ENCODE measurements at regions not wholly inside any gene's neighbourhood (a gene's known extent, or its start where the extent isn't known, plus 50 kb on each side); places are given as distances from the start of the nearest gene placed in this dataset.

- H3K36me3 Mint-ChIP-seq (ENCODE audit: insufficient read depth) = no peaks in the 10 kb centered on the region
- peaks cover 5% of the 10 kb centered on the region for H3K9me3 Mint-ChIP-seq (ENCODE audit: low read depth)
- no peak for TF ChIP-seq CTCF (IDR thresholded peaks at IDR 0.05; ENCODE audit: unreplicated experiment)
- H3K4me3 Mint-ChIP-seq (ENCODE audit: low read depth) = no peak overlapping the region
- H3K27me3 Mint-ChIP-seq = no peaks in the 10 kb centered on the region
- peaks cover 12% of the 10 kb centered on the region for H3K4me1 Mint-ChIP-seq (ENCODE audit: low read depth)
- no peak for DNase-seq (ENCODE audit: low spot score, unreplicated experiment)
- H3K27ac Mint-ChIP-seq = no peak overlapping the region
These were observed 463.6 kb downstream of the ZWINT start for GRCh38 chr10:55897490-55897921.

GRCh38 chr10:55892276-55892675 lies 468.8 kb downstream of the ZWINT start:
- Mint-ChIP-seq H3K9me3 (ENCODE audit: low read depth) (no peaks in the 10 kb centered on the region), H3K4me1 (ENCODE audit: low read depth) (peaks cover 10% of the 10 kb centered on the region), H3K27ac (no peak overlapping the region), H3K4me3 (ENCODE audit: low read depth) (no peak overlapping the region), H3K36me3 (ENCODE audit: insufficient read depth) (no peaks in the 10 kb centered on the region), H3K27me3 (no peaks in the 10 kb centered on the region)
- TF ChIP-seq CTCF (IDR thresholded peaks at IDR 0.05; ENCODE audit: unreplicated experiment) = no peak
- no peak for DNase-seq (ENCODE audit: low spot score, unreplicated experiment)

- H3K27ac Mint-ChIP-seq = no peak overlapping the region
- TF ChIP-seq CTCF (IDR thresholded peaks at IDR 0.05; ENCODE audit: unreplicated experiment) = no peak
- H3K4me3 Mint-ChIP-seq (ENCODE audit: low read depth) = no peak overlapping the region
- H3K4me1 Mint-ChIP-seq (ENCODE audit: low read depth) = no peaks in the 10 kb centered on the region
- no peaks in the 10 kb centered on the region for H3K27me3 Mint-ChIP-seq
- H3K36me3 Mint-ChIP-seq (ENCODE audit: insufficient read depth) = no peaks in the 10 kb centered on the region
- DNase-seq (ENCODE audit: low spot score, unreplicated experiment) = no peak
- H3K9me3 Mint-ChIP-seq (ENCODE audit: low read depth) = peaks cover 7% of the 10 kb centered on the region
These were observed 479.5 kb downstream of the ZWINT start for GRCh38 chr10:55881588-55881987.

- TF ChIP-seq CTCF (IDR thresholded peaks at IDR 0.05; ENCODE audit: unreplicated experiment) = no peak
- no peaks in the 10 kb centered on the region for H3K36me3 Mint-ChIP-seq (ENCODE audit: insufficient read depth)
- H3K27ac Mint-ChIP-seq = no peak overlapping the region
- H3K27me3 Mint-ChIP-seq = no peaks in the 10 kb centered on the region
- H3K4me3 Mint-ChIP-seq (ENCODE audit: low read depth) = no peak overlapping the region
- DNase-seq (ENCODE audit: low spot score, unreplicated experiment) = no peak
- H3K9me3 Mint-ChIP-seq (ENCODE audit: low read depth) = no peaks in the 10 kb centered on the region
- H3K4me1 Mint-ChIP-seq (ENCODE audit: low read depth) = peaks cover 13% of the 10 kb centered on the region
These were observed 487.6 kb downstream of the ZWINT start for GRCh38 chr10:55873485-55873884.

GRCh38 chr10:55870186-55870585 lies 490.9 kb downstream of the ZWINT start:
- Mint-ChIP-seq H3K36me3 (ENCODE audit: insufficient read depth) (no peaks in the 10 kb centered on the region), H3K27me3 (no peaks in the 10 kb centered on the region), H3K4me3 (ENCODE audit: low read depth) (no peak overlapping the region), H3K4me1 (ENCODE audit: low read depth) (peaks cover 22% of the 10 kb centered on the region), H3K27ac (no peak overlapping the region), H3K9me3 (ENCODE audit: low read depth) (no peaks in the 10 kb centered on the region)
- DNase-seq (ENCODE audit: low spot score, unreplicated experiment) = no peak
- TF ChIP-seq CTCF (IDR thresholded peaks at IDR 0.05; ENCODE audit: unreplicated experiment) = no peak
